ENCODE measurements at regions not wholly inside any gene's neighbourhood (a gene's known extent, or its start where the extent isn't known, plus 50 kb on each side); places are given as distances from the start of the nearest gene placed in this dataset.

GRCh38 chr1:229047840-229048620 lies 222.9 kb upstream of the RAB4A start:
- intact Hi-C loops (cut with DNase I, micrococcal nuclease) = no loop called here
- TF ChIP-seq CTCF (IDR thresholded peaks at IDR 0.05) = no peak

GRCh38 chr1:229048896-229049295 lies 222.0 kb upstream of the RAB4A start:
- ATAC-seq (no peak), DNase-seq (no peak)
- TF ChIP-seq CTCF (IDR thresholded peaks at IDR 0.05) = no peak
- intact Hi-C loops (cut with DNase I, micrococcal nuclease) = no loop called here
- Histone ChIP-seq H3K4me3 (no peak overlapping the region), H3K36me3 (ENCODE audit: low read depth) (no peaks in the 10 kb centered on the region), H3K9me3 (no peaks in the 10 kb centered on the region), H3K4me1 (ENCODE audit: low read depth) (no peaks in the 10 kb centered on the region)

More at GRCh38 chr1:229047840-229048620, 222.9 kb upstream of the RAB4A start:
- DNase-seq = no peak
- Histone ChIP-seq H3K9me3 (no peaks in the 10 kb centered on the region), H3K4me1 (ENCODE audit: low read depth) (no peaks in the 10 kb centered on the region), H3K4me3 (no peak overlapping the region), H3K36me3 (ENCODE audit: low read depth) (no peaks in the 10 kb centered on the region)
- ATAC-seq = no peak

DNA sequence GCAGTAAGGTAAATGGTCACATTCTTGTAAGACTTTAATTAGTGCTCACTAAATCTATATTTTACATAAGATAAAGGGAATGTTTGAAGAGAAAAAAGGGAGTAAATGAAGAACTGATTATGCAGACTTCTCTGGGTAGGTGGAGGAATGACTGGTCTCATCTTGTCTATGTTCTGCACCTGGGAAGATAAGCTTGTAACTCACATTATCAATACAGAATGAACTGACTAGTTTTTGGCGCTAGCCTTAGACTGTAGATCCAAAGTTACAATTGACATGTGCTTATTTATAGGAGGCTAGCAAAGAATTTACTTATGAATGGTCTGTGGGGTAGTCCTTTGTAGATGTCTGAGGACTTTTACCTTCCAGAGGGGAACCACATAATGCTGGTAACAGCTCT lies 214.9 kb upstream of the RAB4A start:
- no peak for ATAC-seq
- intact Hi-C loops (cut with DNase I, micrococcal nuclease) = no loop called here
- Histone ChIP-seq H3K4me1 (ENCODE audit: low read depth) (no peaks in the 10 kb centered on the region), H3K4me3 (no peak overlapping the region), H3K9me3 (no peaks in the 10 kb centered on the region), H3K36me3 (ENCODE audit: low read depth) (no peaks in the 10 kb centered on the region)
- no peak for DNase-seq
- TF ChIP-seq CTCF (IDR thresholded peaks at IDR 0.05) = no peak

DNA sequence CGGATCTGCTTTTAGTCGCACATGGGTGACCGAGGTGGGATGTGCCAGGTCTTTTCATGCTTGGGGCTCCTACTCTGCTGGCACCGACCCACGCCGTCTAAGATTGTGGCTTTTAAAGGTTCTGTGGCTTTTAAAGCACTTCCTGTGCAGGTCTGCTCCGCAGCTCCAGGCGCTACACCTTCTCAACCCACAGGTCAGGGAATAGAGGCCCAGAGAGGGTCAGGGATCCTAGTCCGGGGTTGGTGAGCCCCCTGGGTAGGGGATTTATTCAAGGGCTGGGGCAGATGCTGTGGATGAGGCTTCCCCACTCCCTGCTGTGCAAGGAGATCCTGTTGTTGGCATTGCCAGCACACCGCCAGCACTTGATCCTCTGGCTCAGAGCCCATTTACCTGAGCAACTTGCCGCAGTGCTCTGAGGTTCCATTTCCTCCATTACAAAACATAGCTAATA lies 212.8 kb upstream of the RAB4A start:
- peak; percentile 57 for ATAC-seq
- Histone ChIP-seq H3K4me3 (no peak overlapping the region), H3K36me3 (ENCODE audit: low read depth) (no peaks in the 10 kb centered on the region), H3K4me1 (ENCODE audit: low read depth) (no peaks in the 10 kb centered on the region), H3K9me3 (no peaks in the 10 kb centered on the region)
- intact Hi-C loops (cut with DNase I, micrococcal nuclease) = no loop called here
- no peak for TF ChIP-seq CTCF (IDR thresholded peaks at IDR 0.05)
- no peak for DNase-seq

DNA sequence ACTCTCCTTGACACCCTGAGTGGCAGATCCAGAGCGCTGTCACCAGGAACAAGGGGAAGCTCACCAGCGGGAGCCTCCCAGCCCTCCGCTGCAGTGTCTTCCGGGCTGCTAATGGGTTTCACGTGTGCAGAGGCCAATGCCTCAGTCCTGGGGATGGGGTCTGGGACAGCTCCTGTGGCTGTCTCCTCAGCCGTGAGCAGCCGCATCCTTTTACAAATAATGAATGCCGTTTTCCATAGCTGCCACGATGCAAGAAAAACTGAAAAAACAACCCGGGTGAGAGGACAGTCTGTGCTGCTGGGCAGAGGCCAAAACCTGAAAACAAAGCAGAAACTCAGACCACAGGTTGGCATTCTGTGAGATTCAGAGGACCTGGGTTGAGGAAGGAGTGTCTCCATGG lies 212.2 kb upstream of the RAB4A start:
- no peak for TF ChIP-seq CTCF (IDR thresholded peaks at IDR 0.05)
- ATAC-seq = peak; percentile 27
- Histone ChIP-seq H3K9me3 (no peaks in the 10 kb centered on the region), H3K4me1 (ENCODE audit: low read depth) (no peaks in the 10 kb centered on the region), H3K4me3 (no peak overlapping the region), H3K36me3 (ENCODE audit: low read depth) (no peaks in the 10 kb centered on the region)
- DNase-seq = no peak
- intact Hi-C loops (cut with DNase I, micrococcal nuclease) = no loop called here

All from mucosa of descending colon (tissue), 3 donors.